T-helper 2 cell treated with Interferon-gamma antibody and Interleukin-4, amounts not matched to agents 5 μg/mL and 100 μg/mL, for 36 hours (primary cell): ENCODE measurements at regions not wholly inside any gene's neighbourhood (a gene's known extent, or its start where the extent isn't known, plus 50 kb on each side); places are given as distances from the start of the nearest gene placed in this dataset.

Experiments
- DNase-seq: peaks from one replicate; pipeline ENCODE4 v3.0.0; 2021; ENCODE audit warnings: low spot score
- H3K27ac Mint-ChIP-seq: one replicate; pipeline ENCODE4 v1.8.0; 2021; ENCODE audit warnings: mild to moderate bottlenecking, mixed read lengths
- H3K27me3 Mint-ChIP-seq: one replicate; pipeline ENCODE4 v1.8.0; 2021; ENCODE audit warnings: low read depth, mixed read lengths
- H3K36me3 Mint-ChIP-seq: one replicate; pipeline ENCODE4 v1.8.0; 2021; ENCODE audit warnings: low read depth, mixed read lengths
- H3K4me1 Mint-ChIP-seq: one replicate; pipeline ENCODE4 v1.8.0; 2021; ENCODE audit warnings: low read depth, mixed read lengths
- H3K4me3 Mint-ChIP-seq: one replicate; pipeline ENCODE4 v1.8.0; 2022; ENCODE audit warnings: mild to moderate bottlenecking, moderate library complexity, mixed read lengths
- H3K9me3 Mint-ChIP-seq: one replicate; pipeline ENCODE4 v1.8.0; 2021; ENCODE audit warnings: mixed read lengths

GRCh38 chr15:38652183-38652794, 87.7 kb upstream of the RASGRP1 start:
- no peak for DNase-seq
- peaks cover 67% of the 10 kb centered on the region for H3K4me1 Mint-ChIP-seq

GRCh38 chr15:38652998-38653397, 88.4 kb upstream of the RASGRP1 start:
- peak overlapping the region; percentile 86 for H3K4me3 Mint-ChIP-seq
- DNase-seq, result peak; percentile 77
- H3K27ac Mint-ChIP-seq, result peak overlapping the region; percentile 94
- peaks cover 10% of the 10 kb centered on the region for H3K9me3 Mint-ChIP-seq
- H3K27me3 Mint-ChIP-seq, result no peaks in the 10 kb centered on the region
- H3K4me1 Mint-ChIP-seq, result peaks cover 64% of the 10 kb centered on the region
- H3K36me3 Mint-ChIP-seq, result peaks cover 14% of the 10 kb centered on the region

More at GRCh38 chr15:38652183-38652794, 87.7 kb upstream of the RASGRP1 start:
- Mint-ChIP-seq H3K4me3 (peak overlapping the region; percentile 86), H3K27me3 (no peaks in the 10 kb centered on the region), H3K9me3 (peaks cover 10% of the 10 kb centered on the region), H3K36me3 (peaks cover 14% of the 10 kb centered on the region), H3K27ac (peak overlapping the region; percentile 94)

GRCh38 chr15:38658431-38658830, 93.8 kb upstream of the RASGRP1 start:
- no peak for DNase-seq
- Mint-ChIP-seq H3K27me3 (no peaks in the 10 kb centered on the region), H3K27ac (peak overlapping the region; percentile 80), H3K36me3 (peaks cover 9% of the 10 kb centered on the region), H3K4me3 (peak overlapping the region; percentile 31), H3K9me3 (no peaks in the 10 kb centered on the region), H3K4me1 (peaks cover 61% of the 10 kb centered on the region)

- DNase-seq, result peak; percentile 44
- H3K27me3 Mint-ChIP-seq, result no peaks in the 10 kb centered on the region
Observed at GRCh38 chr15:38660738-38661137, 96.1 kb upstream of the RASGRP1 start.

GRCh38 chr15:38662033-38662802, 97.6 kb upstream of the RASGRP1 start:
- Mint-ChIP-seq H3K27me3 (no peaks in the 10 kb centered on the region), H3K4me1 (peaks cover 74% of the 10 kb centered on the region), H3K4me3 (no peak overlapping the region), H3K36me3 (peaks cover 11% of the 10 kb centered on the region), H3K9me3 (no peaks in the 10 kb centered on the region), H3K27ac (peak overlapping the region; percentile 49)
- no peak for DNase-seq

More at GRCh38 chr15:38660738-38661137, 96.1 kb upstream of the RASGRP1 start:
- Mint-ChIP-seq H3K36me3 (peaks cover 6% of the 10 kb centered on the region), H3K27ac (peak overlapping the region; percentile 91), H3K4me3 (peak overlapping the region; percentile 79), H3K4me1 (peaks cover 66% of the 10 kb centered on the region), H3K9me3 (no peaks in the 10 kb centered on the region)

- peak overlapping the region; percentile 49 for H3K27ac Mint-ChIP-seq
- H3K4me1 Mint-ChIP-seq, result peaks cover 75% of the 10 kb centered on the region
Observed at GRCh38 chr15:38662805-38663204, 98.2 kb upstream of the RASGRP1 start.

GRCh38 chr15:38665586-38666305, 101.1 kb upstream of the RASGRP1 start:
- no peaks in the 10 kb centered on the region for H3K27me3 Mint-ChIP-seq
- peak overlapping the region; percentile 74 for H3K27ac Mint-ChIP-seq
- H3K4me1 Mint-ChIP-seq, result peaks cover 72% of the 10 kb centered on the region
- peak overlapping the region; percentile 25 for H3K4me3 Mint-ChIP-seq
- DNase-seq, result no peak
- H3K9me3 Mint-ChIP-seq, result peaks cover 3% of the 10 kb centered on the region
- H3K36me3 Mint-ChIP-seq, result peaks cover 11% of the 10 kb centered on the region

More at GRCh38 chr15:38662805-38663204, 98.2 kb upstream of the RASGRP1 start:
- no peak for DNase-seq
- peaks cover 16% of the 10 kb centered on the region for H3K36me3 Mint-ChIP-seq
- H3K4me3 Mint-ChIP-seq, result no peak overlapping the region
- H3K9me3 Mint-ChIP-seq, result peaks cover 2% of the 10 kb centered on the region
- H3K27me3 Mint-ChIP-seq, result no peaks in the 10 kb centered on the region

GRCh38 chr15:38666865-38667510, 102.4 kb upstream of the RASGRP1 start:
- Mint-ChIP-seq H3K27me3 (no peaks in the 10 kb centered on the region), H3K27ac (peak overlapping the region; percentile 92), H3K36me3 (peaks cover 12% of the 10 kb centered on the region), H3K9me3 (peaks cover 3% of the 10 kb centered on the region), H3K4me3 (peak overlapping the region; percentile 59), H3K4me1 (peaks cover 75% of the 10 kb centered on the region)
- DNase-seq, result no peak

GRCh38 chr15:38667890-38668850, 103.6 kb upstream of the RASGRP1 start:
- no peak for DNase-seq
- Mint-ChIP-seq H3K4me3 (peak overlapping the region; percentile 59), H3K9me3 (peaks cover 3% of the 10 kb centered on the region), H3K27ac (peak overlapping the region; percentile 92), H3K36me3 (peaks cover 12% of the 10 kb centered on the region), H3K4me1 (peaks cover 76% of the 10 kb centered on the region), H3K27me3 (no peaks in the 10 kb centered on the region)

GRCh38 chr15:38668898-38669391, 104.3 kb upstream of the RASGRP1 start:
- Mint-ChIP-seq H3K4me3 (no peak overlapping the region), H3K27me3 (no peaks in the 10 kb centered on the region), H3K4me1 (peaks cover 79% of the 10 kb centered on the region), H3K36me3 (peaks cover 15% of the 10 kb centered on the region), H3K27ac (no peak overlapping the region), H3K9me3 (peaks cover 3% of the 10 kb centered on the region)
- no peak for DNase-seq

- DNase-seq, result peak; percentile 80
- H3K4me3 Mint-ChIP-seq, result peak overlapping the region; percentile 63
- H3K27ac Mint-ChIP-seq, result peak overlapping the region; percentile 89
Observed at GRCh38 chr15:38670128-38671005, 105.8 kb upstream of the RASGRP1 start.

GRCh38 chr15:38671006-38671387, 106.4 kb upstream of the RASGRP1 start:
- Mint-ChIP-seq H3K27ac (peak overlapping the region; percentile 89), H3K4me3 (peak overlapping the region; percentile 63), H3K9me3 (peaks cover 3% of the 10 kb centered on the region), H3K27me3 (no peaks in the 10 kb centered on the region), H3K4me1 (peaks cover 68% of the 10 kb centered on the region), H3K36me3 (peaks cover 15% of the 10 kb centered on the region)
- no peak for DNase-seq

More at GRCh38 chr15:38670128-38671005, 105.8 kb upstream of the RASGRP1 start:
- peaks cover 3% of the 10 kb centered on the region for H3K9me3 Mint-ChIP-seq
- peaks cover 15% of the 10 kb centered on the region for H3K36me3 Mint-ChIP-seq
- H3K4me1 Mint-ChIP-seq, result peaks cover 75% of the 10 kb centered on the region
- no peaks in the 10 kb centered on the region for H3K27me3 Mint-ChIP-seq
